DND-41 (cell line): ENCODE measurements at regions not wholly inside any gene's neighbourhood (a gene's known extent, or its start where the extent isn't known, plus 50 kb on each side); places are given as distances from the start of the nearest gene placed in this dataset.

Source experiments
- EZH2 ChIP-seq: IDR thresholded peaks from 3 replicates; pipeline ENCODE4 v1.6.1; 2012; ENCODE audit warnings: borderline replicate concordance, low read depth, mild to moderate bottlenecking, moderate library complexity, low read length, inconsistent platforms; ENCODE audit not compliant: severe bottlenecking
- TF ChIP-seq, protein P1 (sequence below): IDR thresholded peaks from 2 replicates; pipeline ENCODE4 v1.5.1; 2012; ENCODE audit warnings: borderline replicate concordance, low read length, moderate library complexity, mild to moderate bottlenecking; ENCODE audit not compliant: poor library complexity, severe bottlenecking; ENCODE audit errors: extremely low read depth

DNA sequence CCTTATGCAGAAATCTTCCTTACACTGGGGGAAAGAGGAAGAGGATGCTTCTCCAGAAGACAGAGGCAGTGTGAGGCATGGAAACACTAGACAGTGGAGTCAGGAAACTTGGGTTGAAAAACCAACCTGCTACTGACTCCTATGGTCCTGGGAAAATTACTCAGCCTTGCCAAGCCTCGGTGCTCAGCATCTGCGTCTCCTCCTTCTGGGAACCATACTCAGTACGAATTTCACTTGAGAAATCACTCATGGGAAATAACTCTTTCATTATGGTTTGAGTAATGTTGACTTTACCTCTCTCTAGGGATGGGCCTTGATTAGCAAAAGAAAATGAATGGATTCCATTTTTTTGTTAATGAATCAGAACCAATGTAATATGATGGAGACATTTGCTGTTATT is 96.5 kb downstream of the KCNE4 start:
- TF ChIP-seq, protein P1, sequence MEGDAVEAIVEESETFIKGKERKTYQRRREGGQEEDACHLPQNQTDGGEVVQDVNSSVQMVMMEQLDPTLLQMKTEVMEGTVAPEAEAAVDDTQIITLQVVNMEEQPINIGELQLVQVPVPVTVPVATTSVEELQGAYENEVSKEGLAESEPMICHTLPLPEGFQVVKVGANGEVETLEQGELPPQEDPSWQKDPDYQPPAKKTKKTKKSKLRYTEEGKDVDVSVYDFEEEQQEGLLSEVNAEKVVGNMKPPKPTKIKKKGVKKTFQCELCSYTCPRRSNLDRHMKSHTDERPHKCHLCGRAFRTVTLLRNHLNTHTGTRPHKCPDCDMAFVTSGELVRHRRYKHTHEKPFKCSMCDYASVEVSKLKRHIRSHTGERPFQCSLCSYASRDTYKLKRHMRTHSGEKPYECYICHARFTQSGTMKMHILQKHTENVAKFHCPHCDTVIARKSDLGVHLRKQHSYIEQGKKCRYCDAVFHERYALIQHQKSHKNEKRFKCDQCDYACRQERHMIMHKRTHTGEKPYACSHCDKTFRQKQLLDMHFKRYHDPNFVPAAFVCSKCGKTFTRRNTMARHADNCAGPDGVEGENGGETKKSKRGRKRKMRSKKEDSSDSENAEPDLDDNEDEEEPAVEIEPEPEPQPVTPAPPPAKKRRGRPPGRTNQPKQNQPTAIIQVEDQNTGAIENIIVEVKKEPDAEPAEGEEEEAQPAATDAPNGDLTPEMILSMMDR, result no peak
- no peak for TF ChIP-seq EZH2
